ENCODE measurements at regions not wholly inside any gene's neighbourhood (a gene's known extent, or its start where the extent isn't known, plus 50 kb on each side); places are given as distances from the start of the nearest gene placed in this dataset.

- TF ChIP-seq EZH2 (IDR thresholded peaks at IDR 0.05; ENCODE audit: low read length) (no peak), CTCF (optimal IDR thresholded peaks at IDR 0.05 in 1 of 3, IDR thresholded peaks at IDR 0.05 in 1 of 3, conservative IDR thresholded peaks at IDR 0.05 in 1 of 3; ENCODE audit: extremely low read depth in 1 of 3, insufficient read depth in 2 of 3, low read length in 3 of 3) (no peak)
- dilution Hi-C loops (cut with MboI; ENCODE audit: extremely low pct_ligation_motif_present, low sequenced_read_pairs): no loop called here
- no peaks in the 10 kb centered on the region for H3K4me1 ChIP-seq (ENCODE audit: control insufficient read depth, extremely low read depth, insufficient read depth, low read length)
These were observed 733.2 kb downstream of the ROBO2 start for GRCh38 chr3:77773084-77773483.

GRCh38 chr3:77780278-77780996, 740.5 kb downstream of the ROBO2 start:
- Histone ChIP-seq H3K4me1 (ENCODE audit: control insufficient read depth, extremely low read depth, insufficient read depth, low read length) (no peaks in the 10 kb centered on the region), H3K4me2 (ENCODE audit: control insufficient read depth, extremely low read depth, insufficient read depth, low read depth, low read length) (no peak overlapping the region), H3K9me1 (ENCODE audit: control insufficient read depth, extremely low read depth, insufficient read depth, low read length) (no peaks in the 10 kb centered on the region), H3K9ac (ENCODE audit: control insufficient read depth, extremely low read depth, insufficient read depth, low read length) (no peak overlapping the region), H3K9me3 (ENCODE audit: control insufficient read depth, low read depth, low read length) (no peaks in the 10 kb centered on the region), H3K4me3 (ENCODE audit: control insufficient read depth in 2 of 3, extremely low read depth in 1 of 3, insufficient read depth in 2 of 3, low read depth in 1 of 3, low read length in 3 of 3) (no peak overlapping the region), H4K20me1 (ENCODE audit: control insufficient read depth, extremely low read depth, insufficient read depth, low read length) (no peaks in the 10 kb centered on the region), H3K36me3 (ENCODE audit: control insufficient read depth in 2 of 2, extremely low read depth in 1 of 2, insufficient read depth in 2 of 2, low read length in 2 of 2) (no peaks in the 10 kb centered on the region), H2AFZ (ENCODE audit: control insufficient read depth, low read length) (peak overlapping the region; percentile 34), H3K27ac (ENCODE audit: control insufficient read depth, insufficient read depth, low read length) (no peak overlapping the region), H3K27me3 (ENCODE audit: control insufficient read depth, extremely low read depth, insufficient read depth, low read length) (no peaks in the 10 kb centered on the region), H3K79me2 (ENCODE audit: control insufficient read depth, insufficient read depth, low read length) (no peaks in the 10 kb centered on the region)
- no peak for TF ChIP-seq EZH2 (IDR thresholded peaks at IDR 0.05; ENCODE audit: low read length)
- TF ChIP-seq CTCF (optimal IDR thresholded peaks at IDR 0.05 in 1 of 3, IDR thresholded peaks at IDR 0.05 in 1 of 3, conservative IDR thresholded peaks at IDR 0.05 in 1 of 3; ENCODE audit: extremely low read depth in 1 of 3, insufficient read depth in 2 of 3, low read length in 3 of 3): no peak
- FAIRE-seq: no peak
- dilution Hi-C loops (cut with MboI; ENCODE audit: extremely low pct_ligation_motif_present, low sequenced_read_pairs): no loop called here
- DNase-seq (ENCODE audit: low read depth, low spot score): no peak

More at GRCh38 chr3:77773084-77773483, 733.2 kb downstream of the ROBO2 start:
- no peak overlapping the region for H3K27ac ChIP-seq (ENCODE audit: control insufficient read depth, insufficient read depth, low read length)
- H3K9me1 ChIP-seq (ENCODE audit: control insufficient read depth, extremely low read depth, insufficient read depth, low read length): no peaks in the 10 kb centered on the region
- DNase-seq (ENCODE audit: low read depth, low spot score) (no peak), FAIRE-seq (no peak)
- no peaks in the 10 kb centered on the region for H3K36me3 ChIP-seq (ENCODE audit: control insufficient read depth in 2 of 2, extremely low read depth in 1 of 2, insufficient read depth in 2 of 2, low read length in 2 of 2)
- H4K20me1 ChIP-seq (ENCODE audit: control insufficient read depth, extremely low read depth, insufficient read depth, low read length): no peaks in the 10 kb centered on the region
- no peak overlapping the region for H2AFZ ChIP-seq (ENCODE audit: control insufficient read depth, low read length)
- H3K4me2 ChIP-seq (ENCODE audit: control insufficient read depth, extremely low read depth, insufficient read depth, low read depth, low read length): no peak overlapping the region
- no peak overlapping the region for H3K4me3 ChIP-seq (ENCODE audit: control insufficient read depth in 2 of 3, extremely low read depth in 1 of 3, insufficient read depth in 2 of 3, low read depth in 1 of 3, low read length in 3 of 3)
- no peaks in the 10 kb centered on the region for H3K79me2 ChIP-seq (ENCODE audit: control insufficient read depth, insufficient read depth, low read length)
- no peak overlapping the region for H3K9ac ChIP-seq (ENCODE audit: control insufficient read depth, extremely low read depth, insufficient read depth, low read length)
- H3K27me3 ChIP-seq (ENCODE audit: control insufficient read depth, extremely low read depth, insufficient read depth, low read length): no peaks in the 10 kb centered on the region
- no peaks in the 10 kb centered on the region for H3K9me3 ChIP-seq (ENCODE audit: control insufficient read depth, low read depth, low read length)

Measured in keratinocyte (primary cell).